Transverse colon (tissue), 3 donors: ENCODE measurements at regions not wholly inside any gene's neighbourhood (a gene's known extent, or its start where the extent isn't known, plus 50 kb on each side); places are given as distances from the start of the nearest gene placed in this dataset.

Experiments
- CTCF ChIP-seq, 5 experiments: fragments of 200-600 bp in 3 of 5; fragments of 450-650 bp in 2 of 5; sonication (generic) in 3 of 5; IDR thresholded peaks; 1 replicate in 2 of 5; 2 replicates in 3 of 5; pipeline ENCODE4 v1.5.1; 2016 to 2017; ENCODE audit warnings: antibody characterized with exemption in 5 of 5, inconsistent platforms in 3 of 5, mild to moderate bottlenecking in 2 of 5, moderate library complexity in 1 of 5
- EP300 ChIP-seq: sonication (generic); formaldehyde crosslinking; IDR thresholded peaks from one replicate; pipeline ENCODE4 v1.6.1; 2017; ENCODE audit warnings: antibody characterized with exemption, low read depth

GRCh38 chr3:1910322-1910721 is 188.3 kb upstream of the CNTN4 start:
- TF ChIP-seq CTCF (IDR thresholded peaks at IDR 0.05) (no peak), EP300 (no peak)
